ENCODE measurements at regions not wholly inside any gene's neighbourhood (a gene's known extent, or its start where the extent isn't known, plus 50 kb on each side); places are given as distances from the start of the nearest gene placed in this dataset.

- POLR2A ChIA-PET = no interaction called here
- DNase-seq (ENCODE audit: extremely low spot score) = no peak
- no peak for TF ChIP-seq CTCF (IDR thresholded peaks at IDR 0.05; ENCODE audit: control extremely low read depth, extremely low read depth, low read depth, missing control alignments)
- CTCF ChIA-PET = no interaction called here
These were observed 113.7 kb upstream of the NECTIN1 start for GRCh38 chr11:119842731-119843130.

- DNase-seq (ENCODE audit: extremely low spot score) = no peak
- ChIA-PET CTCF (interaction anchor here (1.3 kb wide), 1 partner anchor 14 kb away, joined by 4 read pairs; no protein-coding TSS in a partner anchor), POLR2A (no interaction called here)
- no peak for TF ChIP-seq CTCF (IDR thresholded peaks at IDR 0.05; ENCODE audit: control extremely low read depth, extremely low read depth, low read depth, missing control alignments)
These were observed 110.6 kb upstream of the NECTIN1 start for GRCh38 chr11:119839476-119840133.

GRCh38 chr11:119835753-119836152, 106.8 kb upstream of the NECTIN1 start:
- POLR2A ChIA-PET = no interaction called here
- no peak for TF ChIP-seq CTCF (IDR thresholded peaks at IDR 0.05; ENCODE audit: control extremely low read depth, extremely low read depth, low read depth, missing control alignments)
- DNase-seq (ENCODE audit: extremely low spot score) = no peak
- CTCF ChIA-PET = interaction anchor here (1.1 kb wide), 1 partner anchor 31 kb away, joined by 3 read pairs; no protein-coding TSS in a partner anchor

GRCh38 chr11:119832202-119832935, 103.4 kb upstream of the NECTIN1 start:
- CTCF ChIA-PET = no interaction called here
- no peak for TF ChIP-seq CTCF (IDR thresholded peaks at IDR 0.05; ENCODE audit: control extremely low read depth, extremely low read depth, low read depth, missing control alignments)
- POLR2A ChIA-PET = no interaction called here
- DNase-seq (ENCODE audit: extremely low spot score) = no peak

- ChIA-PET CTCF (interaction anchor here (1.1 kb wide), 1 partner anchor 24 kb away, joined by 3 read pairs; no protein-coding TSS in a partner anchor), POLR2A (no interaction called here)
- TF ChIP-seq CTCF (IDR thresholded peaks at IDR 0.05; ENCODE audit: control extremely low read depth, extremely low read depth, low read depth, missing control alignments) = no peak
- no peak for DNase-seq (ENCODE audit: extremely low spot score)
These were observed 102.0 kb upstream of the NECTIN1 start for GRCh38 chr11:119831011-119831410.

- ChIA-PET CTCF (interaction anchor here (1.1 kb wide), 1 partner anchor 23 kb away, joined by 3 read pairs; no protein-coding TSS in a partner anchor), POLR2A (no interaction called here)
- no peak for DNase-seq (ENCODE audit: extremely low spot score)
- no peak for TF ChIP-seq CTCF (IDR thresholded peaks at IDR 0.05; ENCODE audit: control extremely low read depth, extremely low read depth, low read depth, missing control alignments)
These were observed 101.4 kb upstream of the NECTIN1 start for GRCh38 chr11:119830400-119830799.
